ENCODE measurements at regions not wholly inside any gene's neighbourhood (a gene's known extent, or its start where the extent isn't known, plus 50 kb on each side); places are given as distances from the start of the nearest gene placed in this dataset.

- Histone ChIP-seq H3K4me3 (replicated peaks in 1 of 2; ENCODE audit: low read depth in 1 of 2, low read length in 2 of 2) (no peak overlapping the region), H3K4me1 (ENCODE audit: control insufficient read depth in 1 of 2, insufficient read depth in 2 of 2, low read length in 2 of 2) (no peaks in the 10 kb centered on the region), H3K4me2 (ENCODE audit: low read length) (no peak overlapping the region), H4K20me1 (ENCODE audit: insufficient read depth) (no peaks in the 10 kb centered on the region), H3K9ac (ENCODE audit: low read length) (no peak overlapping the region), H3K9me3 (ENCODE audit: control insufficient read depth in 1 of 2, insufficient read depth in 1 of 2, low read depth in 1 of 2, low read length in 2 of 2) (no peaks in the 10 kb centered on the region), H3K79me2 (ENCODE audit: insufficient read depth, low read length) (no peaks in the 10 kb centered on the region), H2AFZ (ENCODE audit: low read depth, low read length, poor library complexity, severe bottlenecking) (no peak overlapping the region), H3K36me3 (ENCODE audit: control insufficient read depth in 1 of 2, insufficient read depth in 2 of 2, low read length in 2 of 2) (no peaks in the 10 kb centered on the region), H3K9me2 (ENCODE audit: insufficient read depth) (no peaks in the 10 kb centered on the region), H3K27me3 (ENCODE audit: insufficient read depth, low read length) (no peaks in the 10 kb centered on the region), H3K27ac (ENCODE audit: low read depth, low read length) (no peak overlapping the region)
- POLR2A ChIA-PET: no interaction called here
- no peak for ATAC-seq
- intact Hi-C loops (cut with micrococcal nuclease): no loop called here
- CTCF ChIA-PET: no interaction called here
- RAD21 ChIA-PET (ENCODE audit: low non-redundant PET in 1 of 2, low total read pairs in 2 of 2, uncharacterized antibody in 2 of 2, unreplicated experiment in 2 of 2): no interaction called here
- BruUV-seq (replicated peaks): no TSS peak
- DNase-seq (ENCODE audit: low read depth, low spot score): no peak
- TF ChIP-seq POLR2A (IDR thresholded peaks at IDR 0.05; ENCODE audit: borderline replicate concordance, extremely low read depth, insufficient read depth, insufficient read length) (no peak), CEBPB (IDR thresholded peaks at IDR 0.05; ENCODE audit: low read depth) (no peak), ZFX (IDR thresholded peaks at IDR 0.05) (no peak), SP1 (IDR thresholded peaks at IDR 0.05; ENCODE audit: low read depth) (no peak), ELF1 (IDR thresholded peaks at IDR 0.05; ENCODE audit: borderline replicate concordance, low read depth) (no peak), EZH2phosphoT487 (IDR thresholded peaks at IDR 0.05; ENCODE audit: borderline replicate concordance) (no peak), SRF (IDR thresholded peaks at IDR 0.05; ENCODE audit: low read depth) (no peak), TCF7L2 (IDR thresholded peaks at IDR 0.05; ENCODE audit: borderline replicate concordance, extremely low read depth, insufficient read depth, insufficient read length) (no peak), JUND (IDR thresholded peaks at IDR 0.05) (no peak), POLR2AphosphoS5 (IDR thresholded peaks at IDR 0.05; ENCODE audit: low read depth, low read length) (no peak), ZNF274 (IDR thresholded peaks at IDR 0.05; ENCODE audit: low read depth, low read length) (no peak), FOSL1 (IDR thresholded peaks at IDR 0.05; ENCODE audit: low read depth) (no peak), RAD21 (IDR thresholded peaks at IDR 0.05; ENCODE audit: low read depth) (no peak), YY1 (IDR thresholded peaks at IDR 0.05; ENCODE audit: extremely low read depth, insufficient replicate concordance, low read depth, low read length) (no peak)
These were observed 388.7 kb downstream of the PTPRU start for GRCh38 chr1:29625084-29625420.

Data from HCT116 (cell line).